ENCODE measurements at regions not wholly inside any gene's neighbourhood (a gene's known extent, or its start where the extent isn't known, plus 50 kb on each side); places are given as distances from the start of the nearest gene placed in this dataset.
"Not testable (repeated sequence)": the region's sequence is repeated elsewhere in the genome, so short reads cannot be mapped to it uniquely, and the experiment has no call there.

DNA sequence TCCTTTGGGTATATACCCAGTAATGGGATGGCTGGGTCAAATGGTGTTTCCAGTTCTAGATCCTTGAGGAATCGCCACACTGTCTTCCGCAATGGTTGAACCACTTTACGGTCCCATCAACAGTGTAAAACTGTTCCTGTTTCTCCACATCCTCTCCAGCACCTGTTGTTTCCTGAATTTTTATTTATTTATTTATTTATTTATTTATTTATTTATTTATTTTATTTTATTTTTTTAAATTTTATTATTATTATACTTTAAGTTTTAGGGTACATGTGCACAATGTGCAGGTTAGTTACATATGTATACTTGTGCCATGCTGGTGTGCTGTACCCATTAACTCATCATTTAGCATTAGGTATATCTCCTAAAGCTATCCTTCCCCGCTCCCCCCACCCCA, 456.0 kb downstream of the SEMA3D start:
- H3K27ac ChIP-seq (ENCODE audit: low read depth, low read length); POLR2A ChIA-PET; H3K4me1 ChIP-seq (ENCODE audit: control insufficient read depth in 1 of 2, insufficient read depth in 2 of 2, low read length in 2 of 2); H4K20me1 ChIP-seq (ENCODE audit: insufficient read depth); H3K9me3 ChIP-seq (ENCODE audit: control insufficient read depth in 1 of 2, insufficient read depth in 1 of 2, low read depth in 1 of 2, low read length in 2 of 2); ATAC-seq; H2AFZ ChIP-seq (ENCODE audit: low read depth, low read length, poor library complexity, severe bottlenecking); H3K9me2 ChIP-seq (ENCODE audit: insufficient read depth); H3K4me3 ChIP-seq (replicated peaks in 1 of 2; ENCODE audit: low read depth in 1 of 2, low read length in 2 of 2); H3K36me3 ChIP-seq (ENCODE audit: control insufficient read depth in 1 of 2, insufficient read depth in 2 of 2, low read length in 2 of 2); CTCF ChIA-PET; H3K79me2 ChIP-seq (ENCODE audit: insufficient read depth, low read length); intact Hi-C loops (cut with micrococcal nuclease); H3K27me3 ChIP-seq (ENCODE audit: insufficient read depth, low read length); H3K9ac ChIP-seq (ENCODE audit: low read length); BruUV-seq (replicated peaks); DNase-seq (ENCODE audit: low read depth, low spot score); RAD21 ChIA-PET (ENCODE audit: low non-redundant PET in 1 of 2, low total read pairs in 2 of 2, uncharacterized antibody in 2 of 2, unreplicated experiment in 2 of 2); H3K4me2 ChIP-seq (ENCODE audit: low read length): not testable (repeated sequence)

DNA sequence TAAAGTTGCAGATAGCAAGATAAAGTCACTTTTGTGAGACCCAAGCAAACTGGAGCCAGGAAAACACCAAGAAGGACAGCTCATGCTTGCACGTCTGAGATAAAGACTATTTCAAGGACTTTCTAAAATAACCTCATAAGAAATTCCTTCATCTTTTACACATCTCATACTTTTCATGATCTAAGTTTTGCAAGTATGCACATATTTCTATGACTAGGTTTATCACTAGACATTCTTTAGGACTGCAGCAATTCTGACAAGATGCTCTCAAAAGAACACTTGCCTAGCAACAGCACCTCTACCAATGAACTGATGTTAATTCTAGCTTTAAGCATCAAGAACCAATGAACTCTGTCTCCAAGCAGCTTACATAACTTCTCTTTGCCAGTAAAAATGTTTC, 457.6 kb downstream of the SEMA3D start:
- H3K4me1 ChIP-seq (ENCODE audit: control insufficient read depth in 1 of 2, insufficient read depth in 2 of 2, low read length in 2 of 2) = no peaks in the 10 kb centered on the region
- H3K27ac ChIP-seq (ENCODE audit: low read depth, low read length) = no peak overlapping the region
- no peak overlapping the region for H2AFZ ChIP-seq (ENCODE audit: low read depth, low read length, poor library complexity, severe bottlenecking)
- no TSS peak for BruUV-seq (replicated peaks)
- POLR2A ChIA-PET = no interaction called here
- H3K36me3 ChIP-seq (ENCODE audit: control insufficient read depth in 1 of 2, insufficient read depth in 2 of 2, low read length in 2 of 2) = no peaks in the 10 kb centered on the region
- CTCF ChIA-PET = no interaction called here
- intact Hi-C loops (cut with micrococcal nuclease) = no loop called here
- H3K4me2 ChIP-seq (ENCODE audit: low read length) = no peak overlapping the region
- DNase-seq (ENCODE audit: low read depth, low spot score) (no peak), ATAC-seq (no peak)
- no peak for TF ChIP-seq RAD21 (IDR thresholded peaks at IDR 0.05; ENCODE audit: low read depth)
- TF ChIP-seq EZH2 (IDR thresholded peaks at IDR 0.05) = no peak
- H3K9me2 ChIP-seq (ENCODE audit: insufficient read depth) = no peaks in the 10 kb centered on the region
- no peaks in the 10 kb centered on the region for H4K20me1 ChIP-seq (ENCODE audit: insufficient read depth)
- H3K9me3 ChIP-seq (ENCODE audit: control insufficient read depth in 1 of 2, insufficient read depth in 1 of 2, low read depth in 1 of 2, low read length in 2 of 2) = no peaks in the 10 kb centered on the region
- H3K27me3 ChIP-seq (ENCODE audit: insufficient read depth, low read length) = no peaks in the 10 kb centered on the region
- H3K79me2 ChIP-seq (ENCODE audit: insufficient read depth, low read length) = no peaks in the 10 kb centered on the region
- H3K9ac ChIP-seq (ENCODE audit: low read length) = no peak overlapping the region
- no peak overlapping the region for H3K4me3 ChIP-seq (replicated peaks in 1 of 2; ENCODE audit: low read depth in 1 of 2, low read length in 2 of 2)
- RAD21 ChIA-PET (ENCODE audit: low non-redundant PET in 1 of 2, low total read pairs in 2 of 2, uncharacterized antibody in 2 of 2, unreplicated experiment in 2 of 2) = no interaction called here

DNA sequence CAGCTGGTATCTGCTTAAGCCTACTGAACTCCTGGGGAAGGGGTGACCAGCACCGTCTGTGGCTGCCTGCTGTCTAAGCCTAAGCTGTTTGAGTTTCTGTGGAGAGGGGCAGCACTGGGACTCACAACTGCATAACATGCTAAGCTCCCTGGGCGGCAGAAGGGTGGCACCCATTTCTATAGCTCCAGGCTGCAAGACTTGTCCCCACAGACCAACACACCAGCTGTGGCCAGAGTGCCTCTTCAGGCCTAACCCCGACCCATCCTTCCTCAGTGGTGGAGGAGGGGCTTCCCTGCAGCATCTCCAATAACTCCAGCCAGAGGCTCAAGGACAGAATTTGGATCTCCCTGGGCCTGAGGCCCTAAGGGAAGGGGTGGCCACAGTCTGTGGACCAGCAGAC, 464.1 kb downstream of the SEMA3D start:
- Histone ChIP-seq H3K9ac (ENCODE audit: low read length) (no peak overlapping the region), H3K36me3 (ENCODE audit: control insufficient read depth in 1 of 2, insufficient read depth in 2 of 2, low read length in 2 of 2) (no peaks in the 10 kb centered on the region), H3K79me2 (ENCODE audit: insufficient read depth, low read length) (no peaks in the 10 kb centered on the region), H4K20me1 (ENCODE audit: insufficient read depth) (no peaks in the 10 kb centered on the region), H3K27ac (ENCODE audit: low read depth, low read length) (no peak overlapping the region), H3K4me3 (replicated peaks in 1 of 2; ENCODE audit: low read depth in 1 of 2, low read length in 2 of 2) (no peak overlapping the region), H3K4me2 (ENCODE audit: low read length) (no peak overlapping the region), H3K27me3 (ENCODE audit: insufficient read depth, low read length) (no peaks in the 10 kb centered on the region), H3K9me3 (ENCODE audit: control insufficient read depth in 1 of 2, insufficient read depth in 1 of 2, low read depth in 1 of 2, low read length in 2 of 2) (no peaks in the 10 kb centered on the region), H3K4me1 (ENCODE audit: control insufficient read depth in 1 of 2, insufficient read depth in 2 of 2, low read length in 2 of 2) (no peaks in the 10 kb centered on the region), H2AFZ (ENCODE audit: low read depth, low read length, poor library complexity, severe bottlenecking) (no peak overlapping the region), H3K9me2 (ENCODE audit: insufficient read depth) (no peaks in the 10 kb centered on the region)
- no peak for ATAC-seq
- ChIA-PET RAD21 (ENCODE audit: low non-redundant PET in 1 of 2, low total read pairs in 2 of 2, uncharacterized antibody in 2 of 2, unreplicated experiment in 2 of 2) (no interaction called here), POLR2A (no interaction called here), CTCF (no interaction called here)
- DNase-seq (ENCODE audit: low read depth, low spot score) = no peak
- intact Hi-C loops (cut with micrococcal nuclease) = no loop called here
- no TSS peak for BruUV-seq (replicated peaks)
- TF ChIP-seq FOSL1 (IDR thresholded peaks at IDR 0.05; ENCODE audit: low read depth) (no peak), EZH2phosphoT487 (IDR thresholded peaks at IDR 0.05; ENCODE audit: borderline replicate concordance) (no peak), POLR2A (IDR thresholded peaks at IDR 0.05; ENCODE audit: borderline replicate concordance, extremely low read depth, insufficient read depth, insufficient read length) (no peak), JUND (IDR thresholded peaks at IDR 0.05) (no peak), ZFX (IDR thresholded peaks at IDR 0.05) (no peak), TCF7L2 (IDR thresholded peaks at IDR 0.05; ENCODE audit: borderline replicate concordance, extremely low read depth, insufficient read depth, insufficient read length) (no peak), EZH2 (IDR thresholded peaks at IDR 0.05) (no peak), CBX3 (IDR thresholded peaks at IDR 0.05; ENCODE audit: low read depth) (no peak), ZBTB33 (IDR thresholded peaks at IDR 0.05; ENCODE audit: extremely low read depth, insufficient replicate concordance, low read length) (no peak)
- TF ChIP-seq, protein P1, sequence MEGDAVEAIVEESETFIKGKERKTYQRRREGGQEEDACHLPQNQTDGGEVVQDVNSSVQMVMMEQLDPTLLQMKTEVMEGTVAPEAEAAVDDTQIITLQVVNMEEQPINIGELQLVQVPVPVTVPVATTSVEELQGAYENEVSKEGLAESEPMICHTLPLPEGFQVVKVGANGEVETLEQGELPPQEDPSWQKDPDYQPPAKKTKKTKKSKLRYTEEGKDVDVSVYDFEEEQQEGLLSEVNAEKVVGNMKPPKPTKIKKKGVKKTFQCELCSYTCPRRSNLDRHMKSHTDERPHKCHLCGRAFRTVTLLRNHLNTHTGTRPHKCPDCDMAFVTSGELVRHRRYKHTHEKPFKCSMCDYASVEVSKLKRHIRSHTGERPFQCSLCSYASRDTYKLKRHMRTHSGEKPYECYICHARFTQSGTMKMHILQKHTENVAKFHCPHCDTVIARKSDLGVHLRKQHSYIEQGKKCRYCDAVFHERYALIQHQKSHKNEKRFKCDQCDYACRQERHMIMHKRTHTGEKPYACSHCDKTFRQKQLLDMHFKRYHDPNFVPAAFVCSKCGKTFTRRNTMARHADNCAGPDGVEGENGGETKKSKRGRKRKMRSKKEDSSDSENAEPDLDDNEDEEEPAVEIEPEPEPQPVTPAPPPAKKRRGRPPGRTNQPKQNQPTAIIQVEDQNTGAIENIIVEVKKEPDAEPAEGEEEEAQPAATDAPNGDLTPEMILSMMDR (IDR thresholded peaks at IDR 0.05 in 2 of 3, conservative IDR thresholded peaks at IDR 0.05 in 1 of 3; ENCODE audit: borderline replicate concordance in 1 of 3, insufficient read depth in 1 of 3, low read depth in 2 of 3, low read length in 2 of 3) = no peak
- TF ChIP-seq, protein P2, sequence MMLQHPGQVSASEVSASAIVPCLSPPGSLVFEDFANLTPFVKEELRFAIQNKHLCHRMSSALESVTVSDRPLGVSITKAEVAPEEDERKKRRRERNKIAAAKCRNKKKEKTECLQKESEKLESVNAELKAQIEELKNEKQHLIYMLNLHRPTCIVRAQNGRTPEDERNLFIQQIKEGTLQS (IDR thresholded peaks at IDR 0.05) = no peak

All from HCT116 (cell line).